Loucy (cell line): ENCODE measurements at regions not wholly inside any gene's neighbourhood (a gene's known extent, or its start where the extent isn't known, plus 50 kb on each side); places are given as distances from the start of the nearest gene placed in this dataset.

Source experiments
- H2AFZ ChIP-seq: fragments of 200-600 bp; sonication (generic); 2 replicates; pipeline ENCODE4 v1.6.0; 2016; ENCODE audit warnings: antibody characterized with exemption, mild to moderate bottlenecking, low read length, moderate library complexity
- H3F3A ChIP-seq: fragments of 200-600 bp; 2 replicates; pipeline ENCODE4 v1.6.0; 2016; ENCODE audit warnings: antibody characterized with exemption, low read depth, mild to moderate bottlenecking
- H3K27me3 ChIP-seq: fragments of 200-600 bp; sonication (generic); 2 replicates; pipeline ENCODE4 v1.6.1; 2014; ENCODE audit warnings: low read length, mild to moderate bottlenecking; ENCODE audit not compliant: insufficient read depth, poor library complexity, severe bottlenecking
- H3K36me3 ChIP-seq: fragments of 200-600 bp; sonication (generic); 2 replicates; pipeline ENCODE4 v1.6.1; 2016; ENCODE audit warnings: low read length; ENCODE audit not compliant: insufficient read depth
- H3K4me1 ChIP-seq: fragments of 200-600 bp; sonication (generic); 2 replicates; pipeline ENCODE4 v1.5.1; 2014; ENCODE audit warnings: low read length, mild to moderate bottlenecking; ENCODE audit not compliant: insufficient read depth, poor library complexity, severe bottlenecking
- H3K4me2 ChIP-seq: fragments of 200-600 bp; sonication (generic); 2 replicates; pipeline ENCODE4 v1.6.0; 2014; ENCODE audit warnings: antibody characterized with exemption, low read length, low read depth, mild to moderate bottlenecking; ENCODE audit not compliant: poor library complexity, severe bottlenecking
- H3K4me3 ChIP-seq: fragments of 200-600 bp; sonication (generic); 2 replicates; pipeline ENCODE4 v1.5.1; 2014; ENCODE audit warnings: low read length, mild to moderate bottlenecking, mixed read lengths; ENCODE audit not compliant: poor library complexity, severe bottlenecking
- H3K79me2 ChIP-seq: fragments of 200-600 bp; sonication (generic); 2 replicates; pipeline ENCODE4 v1.6.1; 2014; ENCODE audit warnings: low read length; ENCODE audit not compliant: insufficient read depth
- H3K9ac ChIP-seq: fragments of 200-600 bp; sonication (generic); 2 replicates; pipeline ENCODE4 v1.6.0; 2014; ENCODE audit warnings: mild to moderate bottlenecking, low read depth, low read length, moderate library complexity; ENCODE audit not compliant: poor library complexity, severe bottlenecking
- H3K9me2 ChIP-seq: fragments of 200-600 bp; sonication (generic); replicated peaks from 2 replicates; pipeline ENCODE4 v1.6.1; 2016; ENCODE audit warnings: low read depth, low read length, mixed read lengths
- H3K9me3 ChIP-seq: fragments of 200-600 bp; sonication (generic); 2 replicates; pipeline ENCODE4 v1.6.1; 2014; ENCODE audit warnings: mild to moderate bottlenecking, antibody characterized with exemption, low read length, low read depth; ENCODE audit not compliant: insufficient read depth
- H4K20me1 ChIP-seq: fragments of 200-600 bp; sonication (generic); 2 replicates; pipeline ENCODE4 v1.6.0; 2014; ENCODE audit warnings: antibody characterized with exemption, low read length, mild to moderate bottlenecking; ENCODE audit not compliant: insufficient read depth, poor library complexity, severe bottlenecking
- CTCF ChIP-seq: fragments of 200-600 bp; sonication (generic); conservative IDR thresholded peaks from 2 replicates; pipeline ENCODE4 v1.5.1; 2014; ENCODE audit warnings: mild to moderate bottlenecking, antibody characterized with exemption, low read length
- EZH2phosphoT487 ChIP-seq: fragments of 200-600 bp; IDR thresholded peaks from 2 replicates; pipeline ENCODE4 v1.6.1; 2018; ENCODE audit warnings: antibody characterized with exemption, mild to moderate bottlenecking, moderate library complexity, borderline replicate concordance

DNA sequence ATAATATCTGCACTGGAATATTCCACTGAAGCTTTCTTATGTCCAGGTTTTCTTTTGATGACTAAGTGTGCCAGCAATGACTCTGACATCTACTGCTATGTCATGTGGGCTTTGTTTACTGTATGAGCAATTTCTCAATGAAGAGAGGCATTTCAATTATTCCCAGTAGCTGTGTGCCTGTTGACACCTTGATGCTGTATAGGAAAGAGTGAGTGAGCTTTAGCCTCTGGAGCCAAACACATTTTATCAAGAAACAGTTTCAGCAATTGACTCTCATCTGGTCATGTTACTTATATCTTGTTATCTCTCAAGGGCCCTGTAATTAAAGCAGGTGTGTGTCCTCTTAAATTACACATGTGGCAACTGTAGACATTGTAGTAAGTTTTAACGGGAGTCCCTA lies 493.2 kb upstream of the FANCL start:
- peak overlapping the region; percentile 71 for H3K9ac ChIP-seq
- TF ChIP-seq CTCF (no peak), EZH2phosphoT487 (no peak)
- H2AFZ ChIP-seq = no peak overlapping the region
- H3K9me3 ChIP-seq = no peaks in the 10 kb centered on the region
- no peaks in the 10 kb centered on the region for H3K27me3 ChIP-seq
- peaks cover 95% of the 10 kb centered on the region for H3K4me1 ChIP-seq
- no peaks in the 10 kb centered on the region for H3K36me3 ChIP-seq
- H3K4me2 ChIP-seq = peak overlapping the region; percentile 71
- no peaks in the 10 kb centered on the region for H4K20me1 ChIP-seq
- peaks cover 15% of the 10 kb centered on the region; the same call in 1 of the 2 replicates for H3K79me2 ChIP-seq
- H3K9me2 ChIP-seq = no peaks in the 10 kb centered on the region
- peak overlapping the region; percentile 56 for H3K4me3 ChIP-seq
- H3F3A ChIP-seq = peaks cover 21% of the 10 kb centered on the region

- Histone ChIP-seq H3K9me3 (no peaks in the 10 kb centered on the region), H3K36me3 (no peaks in the 10 kb centered on the region), H4K20me1 (no peaks in the 10 kb centered on the region), H3K4me3 (peak overlapping the region; percentile 56), H3K9me2 (no peaks in the 10 kb centered on the region), H3K4me2 (peak overlapping the region; percentile 71), H3K9ac (peak overlapping the region; percentile 71), H3K4me1 (peaks cover 96% of the 10 kb centered on the region), H2AFZ (no peak overlapping the region), H3F3A (peaks cover 21% of the 10 kb centered on the region), H3K79me2 (peaks cover 5% of the 10 kb centered on the region; the same call in 1 of the 2 replicates), H3K27me3 (no peaks in the 10 kb centered on the region)
- no peak for TF ChIP-seq CTCF
- TF ChIP-seq EZH2phosphoT487 = no peak
Measured at GRCh38 chr2:58732999-58733398, 491.9 kb upstream of the FANCL start.

DNA sequence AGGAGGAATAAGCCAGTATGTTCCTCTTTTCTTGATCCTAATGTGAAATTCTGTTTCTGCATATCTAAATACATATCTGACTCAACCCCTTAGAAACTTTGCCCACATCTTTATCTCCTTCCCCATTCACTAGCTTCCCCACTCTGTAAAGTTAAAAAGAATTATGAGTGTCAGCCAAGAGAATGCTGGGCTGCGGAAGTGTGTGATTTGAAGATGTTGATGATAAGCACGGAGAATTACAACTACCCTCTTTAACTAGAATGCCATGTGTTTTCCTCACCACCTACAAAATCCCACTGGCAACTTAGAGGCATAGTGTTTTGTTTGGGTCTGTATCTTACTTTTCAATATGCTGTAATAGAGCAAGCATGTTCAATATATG lies 490.4 kb upstream of the FANCL start:
- H3K27me3 ChIP-seq = no peaks in the 10 kb centered on the region
- peaks cover 21% of the 10 kb centered on the region for H3F3A ChIP-seq
- H3K4me2 ChIP-seq = peak overlapping the region; percentile 71
- H3K9me3 ChIP-seq = no peaks in the 10 kb centered on the region
- H3K36me3 ChIP-seq = no peaks in the 10 kb centered on the region
- H2AFZ ChIP-seq = no peak overlapping the region
- peaks cover 4% of the 10 kb centered on the region; the same call in 1 of the 2 replicates for H3K79me2 ChIP-seq
- no peaks in the 10 kb centered on the region for H3K9me2 ChIP-seq
- peaks cover 89% of the 10 kb centered on the region for H3K4me1 ChIP-seq
- H4K20me1 ChIP-seq = no peaks in the 10 kb centered on the region
- no peak for TF ChIP-seq CTCF
- no peak for TF ChIP-seq EZH2phosphoT487
- H3K4me3 ChIP-seq = peak overlapping the region; percentile 56
- peak overlapping the region; percentile 80 for H3K9ac ChIP-seq
